Bronchial epithelial cell (primary cell): ENCODE measurements at regions not wholly inside any gene's neighbourhood (a gene's known extent, or its start where the extent isn't known, plus 50 kb on each side); places are given as distances from the start of the nearest gene placed in this dataset.

Experiments
- DNase-seq: peaks from one replicate; pipeline ENCODE4 v3.0.0-alpha.2; 2010; ENCODE audit warnings: low read depth
- FAIRE-seq: peaks from 2 replicates; lab custom pipeline; 2011; peaks lifted over from hg19 to GRCh38; lab: Jason Lieb, UNC
- H3K27me3 ChIP-seq: 2 replicates; pipeline ENCODE4 v1.5.1; 2011; ENCODE audit warnings: low read length; ENCODE audit not compliant: control insufficient read depth, insufficient read depth
- H3K36me3 ChIP-seq: 2 replicates; pipeline ENCODE4 v1.5.1; 2011; ENCODE audit warnings: low read length; ENCODE audit not compliant: control insufficient read depth, insufficient read depth
- H3K4me3 ChIP-seq: 2 replicates; pipeline ENCODE4 v1.5.1; 2011; ENCODE audit warnings: mild to moderate bottlenecking, low read depth, low read length, control low read depth
- TF ChIP-seq, protein P1 (sequence below): IDR thresholded peaks from 2 replicates; pipeline ENCODE4 v1.5.1; 2011; ENCODE audit warnings: mild to moderate bottlenecking, moderate library complexity, low read length, control low read depth, inconsistent platforms; ENCODE audit not compliant: insufficient read depth, severe bottlenecking

DNA sequence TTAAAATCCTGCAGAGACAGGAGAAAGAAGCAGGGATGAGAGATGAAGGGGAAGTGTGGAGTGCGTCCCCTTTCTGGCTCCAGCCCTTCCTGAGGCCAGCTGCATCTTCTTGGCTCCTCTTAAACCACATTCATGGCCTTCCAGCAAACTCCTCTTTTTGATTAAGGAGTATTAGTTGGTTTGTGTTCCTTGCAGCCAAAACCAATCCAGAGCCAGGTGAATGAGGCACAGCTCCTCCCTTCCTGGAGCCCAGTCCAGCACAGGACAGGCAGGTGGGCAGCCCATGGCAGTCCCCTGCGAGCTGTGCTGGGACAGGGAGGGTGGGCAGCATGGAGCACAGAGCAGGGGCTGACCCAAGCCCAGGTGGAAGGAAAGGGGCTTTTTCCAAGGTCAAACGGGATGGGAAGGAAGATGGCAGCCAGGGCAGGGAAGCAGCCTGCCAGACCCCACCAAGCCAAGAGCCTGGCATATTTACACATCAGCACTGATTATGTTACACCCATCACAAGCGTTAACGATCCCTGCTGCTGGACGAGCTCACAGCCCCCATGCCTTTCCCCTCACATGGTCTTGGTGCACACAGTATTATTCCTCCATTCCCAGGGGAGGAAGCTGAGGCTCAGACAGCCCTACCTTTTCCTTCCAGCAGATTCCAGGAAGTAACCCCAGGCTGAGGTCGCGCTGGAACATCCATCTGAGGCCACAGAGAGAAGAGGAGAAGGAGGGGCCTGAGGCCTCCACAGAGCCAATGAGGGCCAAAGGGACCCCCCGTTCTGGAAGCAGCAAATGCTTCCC, 175.6 kb downstream of the SMAD6 start:
- DNase-seq, result no peak
- no peak overlapping the region for H3K4me3 ChIP-seq
- FAIRE-seq, result no peak
- H3K36me3 ChIP-seq, result no peaks in the 10 kb centered on the region
- no peaks in the 10 kb centered on the region for H3K27me3 ChIP-seq
- TF ChIP-seq, protein P1, sequence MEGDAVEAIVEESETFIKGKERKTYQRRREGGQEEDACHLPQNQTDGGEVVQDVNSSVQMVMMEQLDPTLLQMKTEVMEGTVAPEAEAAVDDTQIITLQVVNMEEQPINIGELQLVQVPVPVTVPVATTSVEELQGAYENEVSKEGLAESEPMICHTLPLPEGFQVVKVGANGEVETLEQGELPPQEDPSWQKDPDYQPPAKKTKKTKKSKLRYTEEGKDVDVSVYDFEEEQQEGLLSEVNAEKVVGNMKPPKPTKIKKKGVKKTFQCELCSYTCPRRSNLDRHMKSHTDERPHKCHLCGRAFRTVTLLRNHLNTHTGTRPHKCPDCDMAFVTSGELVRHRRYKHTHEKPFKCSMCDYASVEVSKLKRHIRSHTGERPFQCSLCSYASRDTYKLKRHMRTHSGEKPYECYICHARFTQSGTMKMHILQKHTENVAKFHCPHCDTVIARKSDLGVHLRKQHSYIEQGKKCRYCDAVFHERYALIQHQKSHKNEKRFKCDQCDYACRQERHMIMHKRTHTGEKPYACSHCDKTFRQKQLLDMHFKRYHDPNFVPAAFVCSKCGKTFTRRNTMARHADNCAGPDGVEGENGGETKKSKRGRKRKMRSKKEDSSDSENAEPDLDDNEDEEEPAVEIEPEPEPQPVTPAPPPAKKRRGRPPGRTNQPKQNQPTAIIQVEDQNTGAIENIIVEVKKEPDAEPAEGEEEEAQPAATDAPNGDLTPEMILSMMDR, result no peak

- no peak for FAIRE-seq
- H3K36me3 ChIP-seq, result no peaks in the 10 kb centered on the region
- H3K27me3 ChIP-seq, result no peaks in the 10 kb centered on the region
- TF ChIP-seq, protein P1, result no peak
- no peak for DNase-seq
- H3K4me3 ChIP-seq, result no peak overlapping the region
Measured at GRCh38 chr15:66878761-66879160, 176.7 kb downstream of the SMAD6 start.

GRCh38 chr15:66879531-66880368, 177.7 kb downstream of the SMAD6 start:
- DNase-seq (no peak), FAIRE-seq (no peak)
- TF ChIP-seq, protein P1, result no peak
- Histone ChIP-seq H3K27me3 (no peaks in the 10 kb centered on the region), H3K36me3 (no peaks in the 10 kb centered on the region), H3K4me3 (no peak overlapping the region)

DNA sequence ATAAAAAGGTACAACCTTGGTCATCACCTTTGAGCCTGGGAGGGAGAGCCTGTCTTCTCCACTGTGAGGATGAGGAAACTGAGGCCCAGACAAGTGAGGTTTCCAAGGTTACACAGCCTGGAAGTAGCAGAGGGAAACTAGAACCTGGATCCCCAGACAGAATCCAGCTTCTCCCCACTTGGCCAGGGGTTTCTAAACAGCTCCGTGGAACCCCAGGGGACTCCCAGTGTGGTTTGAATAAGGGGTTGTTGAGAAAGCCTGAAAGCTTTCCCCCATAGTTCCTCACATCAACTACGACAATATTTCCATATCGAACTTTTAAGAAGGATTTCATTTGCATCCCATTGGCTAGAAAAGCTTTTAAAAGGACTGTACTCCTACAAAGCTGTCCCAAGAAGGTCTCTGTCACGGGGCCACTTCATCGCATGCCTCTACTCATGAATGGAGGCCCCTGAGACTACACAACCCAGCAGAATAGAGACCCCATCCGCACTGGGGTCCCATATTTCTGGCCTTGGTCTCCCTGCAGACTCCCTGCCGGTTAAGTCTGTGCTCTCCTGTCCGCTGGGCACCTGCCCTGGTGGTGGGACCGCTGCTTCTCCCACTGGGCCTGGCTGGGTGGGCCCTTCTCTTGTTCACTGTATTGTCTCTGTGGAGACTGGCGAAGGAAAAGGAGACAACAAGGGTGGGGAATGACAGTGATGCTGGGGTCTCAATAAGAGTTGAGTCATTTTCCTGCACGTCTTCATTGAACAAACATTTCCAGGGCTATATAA, 178.5 kb downstream of the SMAD6 start:
- no peak for DNase-seq
- no peak for FAIRE-seq
- no peaks in the 10 kb centered on the region for H3K27me3 ChIP-seq
- H3K36me3 ChIP-seq, result no peaks in the 10 kb centered on the region
- TF ChIP-seq, protein P1, result no peak
- H3K4me3 ChIP-seq, result no peak overlapping the region

DNA sequence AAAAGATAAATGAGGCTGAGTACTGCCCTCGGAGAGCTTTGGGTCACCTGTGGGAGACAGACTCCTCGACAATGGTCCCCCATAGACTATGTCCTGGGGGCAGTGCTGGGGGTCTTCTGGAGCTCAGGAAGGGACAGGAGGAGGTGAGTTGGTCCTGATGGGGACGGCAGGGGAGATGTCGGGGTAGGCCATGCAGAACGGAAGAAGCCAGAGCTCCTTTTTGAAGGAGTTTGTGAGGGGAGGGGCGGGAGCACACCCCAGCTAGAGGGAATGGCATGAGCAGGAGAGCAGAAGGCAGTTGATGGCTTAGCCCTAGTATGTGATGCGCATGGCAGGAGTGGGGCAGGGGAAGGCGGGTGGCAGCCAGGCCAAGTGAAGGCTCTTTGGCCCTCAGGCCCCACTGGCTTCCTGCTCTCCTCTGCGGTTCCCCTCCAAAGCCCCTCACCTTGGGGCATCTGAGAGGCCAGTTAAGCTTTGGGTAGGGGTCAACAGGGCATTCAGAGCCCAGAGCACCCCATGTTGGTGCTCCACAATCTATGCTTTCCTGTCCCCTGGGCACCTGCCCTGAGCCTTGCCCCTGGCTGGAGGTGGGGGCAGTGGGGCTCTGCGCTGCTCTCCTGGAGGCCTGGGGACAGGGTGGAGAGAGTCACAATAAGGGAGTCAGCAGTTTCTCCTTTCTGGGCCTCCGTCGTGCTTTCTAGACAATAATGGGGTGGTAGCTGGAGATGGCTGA, 179.3 kb downstream of the SMAD6 start:
- no peak overlapping the region for H3K4me3 ChIP-seq
- no peaks in the 10 kb centered on the region for H3K36me3 ChIP-seq
- DNase-seq (no peak), FAIRE-seq (no peak)
- TF ChIP-seq, protein P1, result no peak
- H3K27me3 ChIP-seq, result no peaks in the 10 kb centered on the region
